AG04450 (cell line): ENCODE measurements at regions not wholly inside any gene's neighbourhood (a gene's known extent, or its start where the extent isn't known, plus 50 kb on each side); places are given as distances from the start of the nearest gene placed in this dataset.
"Not testable (repeated sequence)": the region's sequence is repeated elsewhere in the genome, so short reads cannot be mapped to it uniquely, and the experiment has no call there.

Source experiments
- CTCF ChIA-PET: fragments of 300-600, 350-600 bp; formaldehyde crosslinking; extraction: SDS; loops from one replicate; lab custom pipeline; 2022; ENCODE audit warnings: antibody characterized with exemption, inconsistent platforms; lab: Charles Lee
- POLR2A ChIA-PET: fragments of 350-600 bp; formaldehyde crosslinking; extraction: SDS; loops from one replicate; lab custom pipeline; 2021; ENCODE audit warnings: antibody characterized with exemption, inconsistent platforms; lab: Yijun Ruan, JAX
- DNase-seq: peaks from one replicate; pipeline ENCODE4 v3.0.0-alpha.2; 2011; ENCODE audit warnings: low read depth, low spot score
- H3K27ac ChIP-seq: one replicate; pipeline ENCODE4 v1.5.1; 2012; ENCODE audit warnings: low read depth, low read length, control low read depth
- H3K27me3 ChIP-seq: one replicate; pipeline ENCODE4 v1.6.0; 2012; ENCODE audit warnings: low read length; ENCODE audit not compliant: control insufficient read depth, insufficient read depth
- H3K4me3 ChIP-seq: 2 replicates; pipeline ENCODE4 v1.5.1; 2011; ENCODE audit warnings: mild to moderate bottlenecking, low read depth, low read length, control low read depth
- H3K9me3 ChIP-seq: 2 replicates; pipeline ENCODE4 v1.5.1; 2012; ENCODE audit warnings: low read length; ENCODE audit not compliant: control insufficient read depth, insufficient read depth
- TF ChIP-seq, protein P1 (sequence below): IDR thresholded peaks from 2 replicates; pipeline ENCODE4 v1.5.1; 2011; ENCODE audit warnings: low read depth, low read length, control low read depth, inconsistent platforms

DNA sequence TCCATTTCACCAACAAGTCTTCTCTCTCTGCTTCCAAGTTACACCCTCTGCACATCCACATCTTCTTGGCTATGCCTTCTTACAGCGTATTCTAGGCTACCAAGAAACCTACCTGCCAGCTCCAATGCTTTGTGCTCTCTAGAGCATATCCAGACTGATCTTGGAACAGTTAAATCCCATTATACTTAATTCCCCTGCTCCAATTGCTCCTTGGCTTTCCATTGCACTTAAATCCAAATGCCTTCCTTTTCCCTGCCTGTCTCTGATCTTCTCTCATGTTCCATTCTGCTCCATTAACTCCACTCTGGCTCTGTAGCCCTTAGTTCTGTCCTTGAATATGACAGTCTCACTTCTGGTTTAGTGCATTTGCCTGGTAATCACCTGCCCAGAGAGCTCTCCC is 322.4 kb downstream of the LRRC70 start:
- TF ChIP-seq, protein P1, sequence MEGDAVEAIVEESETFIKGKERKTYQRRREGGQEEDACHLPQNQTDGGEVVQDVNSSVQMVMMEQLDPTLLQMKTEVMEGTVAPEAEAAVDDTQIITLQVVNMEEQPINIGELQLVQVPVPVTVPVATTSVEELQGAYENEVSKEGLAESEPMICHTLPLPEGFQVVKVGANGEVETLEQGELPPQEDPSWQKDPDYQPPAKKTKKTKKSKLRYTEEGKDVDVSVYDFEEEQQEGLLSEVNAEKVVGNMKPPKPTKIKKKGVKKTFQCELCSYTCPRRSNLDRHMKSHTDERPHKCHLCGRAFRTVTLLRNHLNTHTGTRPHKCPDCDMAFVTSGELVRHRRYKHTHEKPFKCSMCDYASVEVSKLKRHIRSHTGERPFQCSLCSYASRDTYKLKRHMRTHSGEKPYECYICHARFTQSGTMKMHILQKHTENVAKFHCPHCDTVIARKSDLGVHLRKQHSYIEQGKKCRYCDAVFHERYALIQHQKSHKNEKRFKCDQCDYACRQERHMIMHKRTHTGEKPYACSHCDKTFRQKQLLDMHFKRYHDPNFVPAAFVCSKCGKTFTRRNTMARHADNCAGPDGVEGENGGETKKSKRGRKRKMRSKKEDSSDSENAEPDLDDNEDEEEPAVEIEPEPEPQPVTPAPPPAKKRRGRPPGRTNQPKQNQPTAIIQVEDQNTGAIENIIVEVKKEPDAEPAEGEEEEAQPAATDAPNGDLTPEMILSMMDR: no peak
- no peak overlapping the region for H3K4me3 ChIP-seq
- no peaks in the 10 kb centered on the region for H3K9me3 ChIP-seq
- no peaks in the 10 kb centered on the region for H3K27me3 ChIP-seq
- ChIA-PET CTCF (no interaction called here), POLR2A (no interaction called here)
- no peak for DNase-seq
- H3K27ac ChIP-seq: no peak overlapping the region

DNA sequence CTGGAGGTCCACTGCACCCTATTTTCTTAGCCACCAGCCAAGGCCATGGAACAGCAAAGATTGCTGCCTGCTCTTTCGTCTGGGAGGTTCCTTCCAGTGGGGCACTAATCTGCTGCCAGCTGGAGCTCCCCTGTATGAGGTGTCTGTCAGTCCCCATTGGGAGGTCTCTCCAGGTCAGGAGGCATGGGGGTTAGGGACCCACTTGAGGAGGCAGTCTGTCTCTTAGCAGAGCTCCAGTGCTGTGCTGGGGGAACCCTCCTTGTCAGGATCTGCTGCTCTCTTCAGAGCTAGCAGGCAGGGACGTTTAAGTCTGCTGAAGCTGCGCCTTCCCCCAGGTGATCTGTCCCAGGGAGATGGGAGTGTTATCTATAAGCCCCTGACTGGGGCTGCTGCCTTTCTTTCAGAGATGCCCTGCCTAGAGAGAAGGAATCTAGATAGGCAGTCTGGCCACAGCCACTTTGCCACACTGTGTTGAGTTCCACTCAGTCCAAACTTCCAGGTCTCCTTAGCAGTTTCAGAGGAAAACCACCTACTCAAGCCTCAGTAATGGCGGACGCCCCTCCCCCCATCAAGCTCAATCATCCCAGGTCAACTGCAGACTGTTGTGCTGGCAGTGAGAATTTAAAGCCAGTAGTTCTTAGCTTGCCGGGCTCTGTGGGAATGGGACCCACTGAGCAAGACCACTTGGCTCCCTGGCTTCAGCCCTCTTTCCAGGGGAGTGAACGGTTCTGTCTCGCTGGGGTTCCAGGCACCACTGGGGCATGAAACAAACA is 317.7 kb downstream of the LRRC70 start:
- Histone ChIP-seq H3K27ac (no peak overlapping the region), H3K9me3 (no peaks in the 10 kb centered on the region), H3K27me3 (no peaks in the 10 kb centered on the region), H3K4me3 (no peak overlapping the region)
- POLR2A ChIA-PET: no interaction called here
- CTCF ChIA-PET: no interaction called here
- TF ChIP-seq, protein P1: no peak
- no peak for DNase-seq

DNA sequence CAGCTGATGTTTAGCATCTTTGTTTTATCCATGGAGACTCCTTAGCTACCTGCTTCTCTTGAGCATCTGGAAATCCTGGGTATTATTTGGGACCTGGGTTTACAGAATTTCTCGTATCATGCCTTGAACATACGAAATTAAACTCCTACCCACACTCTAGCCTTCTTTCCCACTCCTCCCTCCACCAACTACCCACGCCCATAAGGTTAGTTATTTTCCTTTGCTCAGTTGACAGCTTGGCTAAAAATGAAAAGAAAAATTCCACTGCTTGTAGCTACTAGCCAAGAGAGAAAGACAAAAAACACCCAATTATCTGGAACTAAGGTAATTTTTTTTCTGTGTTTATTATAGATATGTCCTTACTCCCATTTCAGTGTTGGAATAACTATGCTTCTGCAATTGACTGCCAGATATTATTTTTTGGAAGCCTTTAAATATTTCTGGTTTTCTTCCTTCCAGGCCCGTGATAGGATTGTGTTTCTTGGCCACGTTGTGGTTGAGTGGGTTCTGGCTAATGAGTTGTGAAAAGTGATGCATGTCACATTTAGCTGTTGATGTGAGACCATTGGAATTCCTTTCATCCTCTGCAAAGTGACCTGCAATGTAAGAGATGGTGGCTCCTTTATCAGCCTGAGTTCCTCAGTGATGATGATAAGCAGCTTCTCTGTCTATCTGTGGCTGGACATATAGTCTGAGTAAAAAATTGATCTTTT is 308.1 kb downstream of the LRRC70 start:
- ChIA-PET POLR2A (no interaction called here), CTCF (no interaction called here)
- no peak for DNase-seq
- Histone ChIP-seq H3K27ac (no peak overlapping the region), H3K4me3 (no peak overlapping the region), H3K27me3 (no peaks in the 10 kb centered on the region), H3K9me3 (no peaks in the 10 kb centered on the region)
- TF ChIP-seq, protein P1: no peak

DNA sequence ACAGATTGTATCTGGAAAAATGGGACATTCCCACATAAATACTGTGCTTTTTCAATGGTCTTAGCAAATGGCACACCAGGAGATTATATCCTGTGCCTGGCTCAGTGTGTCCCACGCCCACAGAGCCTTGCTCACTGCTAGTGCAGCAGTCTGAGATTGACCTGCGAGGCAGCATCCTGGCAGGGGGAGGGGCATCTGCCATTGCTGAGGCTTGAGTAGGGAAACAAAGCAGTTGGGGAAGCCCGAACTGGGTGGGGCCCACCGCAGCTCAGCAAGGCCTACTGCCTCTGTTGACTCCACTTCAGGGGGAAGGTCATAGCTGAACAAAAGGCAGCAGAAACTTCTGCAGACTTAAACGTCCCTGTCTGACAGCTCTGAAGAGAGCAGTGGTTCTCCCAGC is 258.7 kb downstream of the LRRC70 start:
- H3K27ac ChIP-seq, DNase-seq, H3K4me3 ChIP-seq, CTCF ChIA-PET, H3K27me3 ChIP-seq, POLR2A ChIA-PET: not testable (repeated sequence)
- peaks cover 11% of the 10 kb centered on the region for H3K9me3 ChIP-seq

DNA sequence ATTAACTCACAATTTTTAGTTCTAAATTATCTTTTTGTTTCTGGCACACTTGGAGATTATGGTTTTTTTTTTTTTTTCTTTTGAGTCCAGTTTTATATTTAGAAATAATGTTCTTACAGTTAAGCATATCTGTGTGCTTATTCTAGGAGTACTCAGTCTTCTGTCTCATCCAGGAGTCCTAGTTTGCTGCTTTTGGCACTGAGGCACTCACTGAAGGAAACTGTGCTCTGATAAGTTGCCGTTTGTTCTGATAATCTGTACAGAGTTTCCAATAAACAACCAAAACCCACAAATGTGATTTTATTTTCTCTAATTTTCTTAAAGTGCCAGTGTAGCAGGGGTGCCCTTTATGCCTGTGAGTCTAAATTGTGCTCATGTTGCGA is 251.0 kb downstream of the LRRC70 start:
- H3K27me3 ChIP-seq: no peaks in the 10 kb centered on the region
- POLR2A ChIA-PET: no interaction called here
- H3K9me3 ChIP-seq: peaks cover 12% of the 10 kb centered on the region
- no peak for DNase-seq
- no peak overlapping the region for H3K27ac ChIP-seq
- H3K4me3 ChIP-seq: no peak overlapping the region
- CTCF ChIA-PET: no interaction called here
- TF ChIP-seq, protein P1: no peak
